Hematopoietic multipotent progenitor cell treated with erythropoietin and hydrocortisone succinate and interleukin-3 and kit ligand, for 15 days (in vitro differentiated cells): ENCODE measurements at regions not wholly inside any gene's neighbourhood (a gene's known extent, or its start where the extent isn't known, plus 50 kb on each side); places are given as distances from the start of the nearest gene placed in this dataset.
A peak's percentile ranks its signal among the peaks of the same experiment; 100 is the strongest.

ENCODE experiments used
- DNase-seq: peaks from one replicate; pipeline ENCODE4 v3.0.0-alpha.2; 2015; ENCODE audit warnings: low spot score

GRCh38 chr2:137824501-137824900 is 139.8 kb upstream of the HNMT start:
- no peak for DNase-seq

- no peak for DNase-seq
Measured at GRCh38 chr2:137826373-137827372, 137.6 kb upstream of the HNMT start.

- no peak for DNase-seq
Measured at GRCh38 chr2:137828624-137829023, 135.6 kb upstream of the HNMT start.

DNA sequence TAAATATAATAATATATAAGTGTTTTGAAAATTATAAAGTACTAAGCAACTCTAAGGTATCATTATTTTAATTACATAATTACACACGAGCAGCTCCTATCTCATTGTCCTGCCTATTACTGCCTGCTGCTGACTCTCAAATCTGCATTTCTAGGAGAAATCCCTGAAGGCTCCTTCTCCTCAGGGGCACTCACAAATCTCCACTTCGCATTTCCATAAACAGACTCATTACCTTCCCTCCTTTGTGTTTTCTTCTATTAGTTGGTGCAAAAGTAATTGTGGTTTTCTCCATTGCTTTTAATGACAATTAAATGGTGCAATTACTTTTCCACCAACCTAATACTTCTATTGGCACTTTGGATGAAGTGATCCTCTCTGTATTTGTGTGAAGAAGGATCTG is 135.0 kb upstream of the HNMT start:
- no peak for DNase-seq

DNA sequence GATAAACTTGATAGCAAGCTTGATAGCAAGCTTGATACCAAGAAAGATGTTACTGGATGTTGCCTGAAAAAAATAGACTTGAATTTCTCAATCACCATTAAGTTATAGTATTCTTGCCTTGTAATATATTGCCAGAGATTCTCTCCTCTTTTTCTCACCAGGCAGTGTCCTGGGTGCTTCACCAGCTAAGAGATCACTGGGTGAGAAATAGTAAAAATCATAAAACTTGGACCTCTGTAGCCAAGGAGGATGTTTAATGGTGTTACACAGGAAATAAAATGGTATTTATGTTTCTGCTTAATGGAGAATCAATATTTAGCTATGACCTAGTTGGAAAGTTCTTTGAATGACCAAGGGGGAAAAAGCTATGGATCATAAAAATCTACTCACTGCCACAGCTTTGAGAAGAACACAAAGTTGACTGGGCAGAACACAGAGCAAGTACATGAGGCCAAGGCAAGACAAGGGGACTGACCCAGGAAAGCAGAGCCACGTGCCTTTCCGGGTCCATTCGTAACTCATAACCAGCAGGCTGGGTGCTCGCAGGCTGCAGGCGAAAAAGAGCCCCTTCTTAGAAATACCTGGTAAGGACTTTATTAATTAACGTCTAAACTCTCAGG is 129.4 kb upstream of the HNMT start:
- no peak for DNase-seq

DNA sequence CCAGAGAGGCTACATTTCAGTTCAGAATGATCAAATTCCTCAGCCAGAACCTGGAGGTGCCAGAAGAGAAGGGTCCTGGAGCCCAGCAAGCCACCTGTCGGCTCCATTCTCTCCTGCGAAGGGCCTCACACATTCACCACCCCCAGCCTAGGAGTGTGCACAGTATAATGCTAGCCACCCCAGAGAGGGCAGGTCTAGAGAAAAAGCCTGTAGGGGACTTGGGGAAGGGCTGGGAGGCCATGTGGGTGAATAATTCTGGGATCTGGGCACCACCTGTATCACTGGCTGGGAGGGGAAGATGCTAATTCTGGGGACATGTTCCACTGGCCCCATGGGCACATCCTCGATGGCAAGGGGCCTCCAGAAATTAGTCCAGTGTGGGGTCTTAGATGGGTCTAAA is 127.6 kb upstream of the HNMT start:
- DNase-seq, result no peak

GRCh38 chr2:137837830-137838229 is 126.4 kb upstream of the HNMT start:
- DNase-seq, result no peak

- peak; percentile 45 for DNase-seq
Measured at GRCh38 chr2:137838255-137839092, 125.8 kb upstream of the HNMT start.

- DNase-seq, result no peak
Measured at GRCh38 chr2:137842430-137842829, 121.8 kb upstream of the HNMT start.

- DNase-seq, result no peak
Measured at GRCh38 chr2:137842952-137843351, 121.3 kb upstream of the HNMT start.

GRCh38 chr2:137845422-137845821 is 118.9 kb upstream of the HNMT start:
- no peak for DNase-seq

DNA sequence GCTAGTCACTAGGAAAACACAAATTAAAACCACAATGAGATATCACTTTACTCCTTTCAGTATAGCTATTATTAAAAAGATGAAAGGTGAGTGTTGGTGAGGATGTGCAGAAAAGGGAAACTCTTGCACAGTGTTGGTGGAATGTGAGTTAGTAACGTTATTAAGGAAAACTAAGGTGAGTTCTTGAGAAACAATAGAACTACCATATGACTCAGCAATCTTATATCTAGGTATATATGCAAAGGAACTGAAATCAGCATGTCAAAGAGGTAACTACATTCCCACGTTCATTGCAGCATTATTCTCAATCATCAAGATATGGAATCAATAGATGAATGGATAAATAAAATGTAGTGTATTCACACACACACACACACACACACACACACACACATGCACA is 117.3 kb upstream of the HNMT start:
- DNase-seq, result no peak

DNA sequence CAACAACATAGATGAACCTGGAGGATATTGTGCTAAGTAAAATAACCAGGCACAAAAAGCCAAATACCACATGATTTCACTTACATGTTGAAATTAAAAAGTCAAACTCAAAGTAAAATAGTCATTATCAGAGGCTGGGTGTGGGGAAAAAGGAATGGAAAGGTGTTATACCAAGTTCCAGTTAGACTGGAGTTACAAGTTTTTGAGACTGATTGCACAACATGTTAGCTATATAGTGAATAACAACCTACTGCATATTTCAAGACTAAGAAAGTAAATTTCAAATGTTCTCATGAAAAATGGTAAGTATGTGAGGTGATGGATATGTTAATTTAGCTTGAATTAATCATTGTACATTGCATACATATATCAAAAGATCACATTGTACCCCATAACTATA is 116.8 kb upstream of the HNMT start:
- DNase-seq, result no peak

DNA sequence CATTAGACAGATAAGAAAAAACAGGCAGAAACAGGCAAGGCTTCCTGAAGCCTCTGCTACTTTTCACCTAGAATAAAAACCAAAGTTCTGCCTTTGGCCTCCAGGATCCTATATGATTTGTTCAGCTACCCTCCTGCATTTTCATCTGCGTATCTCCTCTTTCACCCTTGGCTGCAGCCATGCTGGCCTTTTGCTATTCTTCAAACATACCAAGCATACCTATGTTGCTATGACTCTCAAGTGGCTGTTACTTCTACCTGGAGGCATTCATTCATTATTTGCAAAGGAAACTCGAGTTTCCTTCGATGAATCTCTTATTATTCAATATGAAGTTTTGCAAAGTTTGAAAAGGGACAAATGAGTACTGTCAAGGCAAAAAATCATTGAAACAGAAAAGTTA is 106.4 kb upstream of the HNMT start:
- no peak for DNase-seq

DNA sequence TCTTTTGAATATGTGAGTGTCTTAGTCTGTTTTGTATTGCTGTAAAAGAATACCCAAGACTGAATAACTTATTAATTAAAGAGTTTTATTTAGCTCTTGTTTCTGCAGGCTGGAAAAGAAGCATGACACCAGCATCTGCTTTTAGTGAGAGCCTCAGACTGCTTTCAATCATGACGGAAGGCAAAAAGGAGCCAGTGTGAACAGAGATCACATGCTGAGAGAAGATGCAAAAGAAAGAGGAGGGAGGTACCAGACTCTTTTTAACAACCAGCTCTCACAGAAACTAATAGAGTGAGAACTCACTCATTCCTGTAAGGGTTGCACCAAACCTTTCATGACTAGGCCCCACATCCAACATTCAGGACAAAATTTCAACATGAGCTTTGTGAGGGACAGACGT is 101.6 kb upstream of the HNMT start:
- no peak for DNase-seq

- peak; percentile 9 for DNase-seq
Measured at GRCh38 chr2:137865954-137866540, 98.2 kb upstream of the HNMT start.

DNA sequence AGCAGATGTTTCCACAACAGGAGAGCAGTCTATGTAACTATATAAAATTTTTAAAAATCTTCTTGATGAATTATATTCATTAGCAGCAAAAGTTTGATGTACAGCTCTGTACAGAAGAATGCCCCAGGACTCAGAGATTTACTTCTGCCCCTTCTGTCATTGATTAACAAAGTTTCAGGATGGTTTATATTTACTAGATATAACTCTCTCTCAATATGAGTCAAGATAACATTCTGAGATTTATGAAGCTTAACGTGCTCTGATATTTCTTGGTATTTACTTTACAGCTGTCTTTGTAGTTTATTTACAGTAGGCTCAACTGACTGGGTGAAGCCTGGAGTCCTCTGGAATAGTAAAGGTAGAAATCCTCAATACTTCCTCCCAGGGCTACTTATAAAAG is 93.6 kb upstream of the HNMT start:
- DNase-seq, result no peak

DNA sequence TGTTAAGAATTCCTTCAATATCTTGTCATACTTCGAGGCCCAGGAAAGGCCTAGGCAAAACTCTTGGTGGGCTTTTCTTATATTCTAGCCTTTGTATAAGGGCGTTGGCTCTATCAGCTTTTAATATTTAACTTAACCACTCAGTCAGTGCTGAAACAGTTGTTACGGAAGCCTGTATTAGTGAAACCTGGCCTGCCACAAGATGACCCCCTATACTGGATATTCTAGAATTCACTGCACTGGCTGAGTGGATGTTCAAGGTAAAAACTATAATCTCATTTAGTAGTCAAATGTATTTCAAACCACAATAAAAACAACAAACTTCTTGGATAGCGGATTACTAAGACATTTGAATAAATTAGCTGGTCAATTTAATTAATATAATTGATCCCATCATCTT is 91.7 kb upstream of the HNMT start:
- no peak for DNase-seq

DNA sequence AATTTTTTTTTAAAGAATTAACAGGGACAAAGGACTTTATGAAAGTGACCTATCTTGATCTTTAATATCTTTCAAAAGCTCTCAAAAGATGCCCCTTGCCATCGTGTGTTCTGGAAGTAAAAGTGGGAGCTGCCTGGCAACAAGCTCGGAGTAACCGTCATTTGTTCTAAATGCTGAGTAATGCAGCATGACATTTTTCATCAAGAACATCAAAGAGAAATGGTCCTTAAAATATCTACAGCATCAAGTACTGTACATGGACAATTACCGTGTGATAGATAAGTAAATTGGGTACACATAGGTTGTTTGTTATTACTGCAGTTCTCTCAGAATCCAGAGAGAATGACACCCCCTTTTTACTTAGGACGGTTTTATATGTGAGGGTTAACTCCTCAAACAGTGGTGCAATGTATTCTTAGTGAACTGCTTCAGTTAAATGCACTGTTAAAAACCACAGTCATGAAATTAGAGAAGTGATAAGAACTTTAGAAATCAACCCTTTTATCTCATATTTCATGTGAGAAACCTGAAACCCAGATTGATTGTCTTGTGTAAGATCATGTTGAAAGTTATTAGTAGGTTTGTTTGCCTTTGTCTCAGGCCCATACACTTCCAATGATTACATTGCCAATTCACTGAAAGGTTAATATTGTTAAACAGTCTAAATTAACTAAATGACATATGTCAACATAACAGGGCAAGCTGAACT is 90.6 kb upstream of the HNMT start:
- no peak for DNase-seq

- DNase-seq, result no peak
Measured at GRCh38 chr2:137879121-137879520, 85.2 kb upstream of the HNMT start.

DNA sequence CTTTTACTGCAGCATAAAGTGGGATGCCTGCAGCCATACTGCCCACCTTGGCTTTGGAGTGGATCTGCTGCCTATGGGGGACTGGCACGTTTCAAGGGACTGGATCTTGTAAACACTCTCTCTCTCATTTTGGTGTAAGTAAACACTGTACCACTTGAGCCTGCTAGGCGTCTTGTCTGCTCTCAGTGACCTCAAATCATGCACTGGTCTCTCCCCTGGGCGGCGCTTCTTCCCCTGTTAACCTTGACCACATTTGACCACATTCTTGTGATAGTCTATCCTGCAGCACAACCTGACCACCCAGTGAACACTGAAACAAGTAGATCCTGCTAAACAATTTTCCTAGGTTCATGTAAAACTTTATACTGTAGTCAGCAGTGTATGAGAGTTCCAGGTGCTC is 82.6 kb upstream of the HNMT start:
- DNase-seq, result no peak
